ENCODE measurements at regions not wholly inside any gene's neighbourhood (a gene's known extent, or its start where the extent isn't known, plus 50 kb on each side); places are given as distances from the start of the nearest gene placed in this dataset.
"Not testable (repeated sequence)": the region's sequence is repeated elsewhere in the genome, so short reads cannot be mapped to it uniquely, and the experiment has no call there.

DNA sequence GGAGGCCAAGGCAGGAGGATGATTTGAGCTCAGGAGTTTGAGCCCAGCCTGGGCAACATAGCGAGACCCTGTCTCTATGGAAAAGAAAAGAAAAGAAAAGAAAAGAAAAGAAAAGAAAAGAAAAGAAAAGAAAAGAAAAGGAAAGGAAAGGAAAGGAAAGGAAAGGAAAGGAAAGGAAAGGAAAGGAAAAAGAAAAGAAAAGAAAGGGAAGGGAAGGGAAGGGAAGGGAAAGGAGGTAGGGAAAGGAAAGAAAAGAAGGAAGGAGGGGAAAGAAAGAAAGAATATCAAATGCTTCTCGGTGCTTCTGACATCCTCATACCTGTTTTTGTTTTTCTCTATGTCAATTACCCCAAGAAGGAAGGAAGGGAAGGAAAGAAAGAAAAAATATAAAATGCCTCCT, 181.2 kb upstream of the GRIA3 start:
- TF ChIP-seq, protein P1, sequence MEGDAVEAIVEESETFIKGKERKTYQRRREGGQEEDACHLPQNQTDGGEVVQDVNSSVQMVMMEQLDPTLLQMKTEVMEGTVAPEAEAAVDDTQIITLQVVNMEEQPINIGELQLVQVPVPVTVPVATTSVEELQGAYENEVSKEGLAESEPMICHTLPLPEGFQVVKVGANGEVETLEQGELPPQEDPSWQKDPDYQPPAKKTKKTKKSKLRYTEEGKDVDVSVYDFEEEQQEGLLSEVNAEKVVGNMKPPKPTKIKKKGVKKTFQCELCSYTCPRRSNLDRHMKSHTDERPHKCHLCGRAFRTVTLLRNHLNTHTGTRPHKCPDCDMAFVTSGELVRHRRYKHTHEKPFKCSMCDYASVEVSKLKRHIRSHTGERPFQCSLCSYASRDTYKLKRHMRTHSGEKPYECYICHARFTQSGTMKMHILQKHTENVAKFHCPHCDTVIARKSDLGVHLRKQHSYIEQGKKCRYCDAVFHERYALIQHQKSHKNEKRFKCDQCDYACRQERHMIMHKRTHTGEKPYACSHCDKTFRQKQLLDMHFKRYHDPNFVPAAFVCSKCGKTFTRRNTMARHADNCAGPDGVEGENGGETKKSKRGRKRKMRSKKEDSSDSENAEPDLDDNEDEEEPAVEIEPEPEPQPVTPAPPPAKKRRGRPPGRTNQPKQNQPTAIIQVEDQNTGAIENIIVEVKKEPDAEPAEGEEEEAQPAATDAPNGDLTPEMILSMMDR (IDR thresholded peaks at IDR 0.05) = not testable (repeated sequence)
- TF ChIP-seq, protein P2, sequence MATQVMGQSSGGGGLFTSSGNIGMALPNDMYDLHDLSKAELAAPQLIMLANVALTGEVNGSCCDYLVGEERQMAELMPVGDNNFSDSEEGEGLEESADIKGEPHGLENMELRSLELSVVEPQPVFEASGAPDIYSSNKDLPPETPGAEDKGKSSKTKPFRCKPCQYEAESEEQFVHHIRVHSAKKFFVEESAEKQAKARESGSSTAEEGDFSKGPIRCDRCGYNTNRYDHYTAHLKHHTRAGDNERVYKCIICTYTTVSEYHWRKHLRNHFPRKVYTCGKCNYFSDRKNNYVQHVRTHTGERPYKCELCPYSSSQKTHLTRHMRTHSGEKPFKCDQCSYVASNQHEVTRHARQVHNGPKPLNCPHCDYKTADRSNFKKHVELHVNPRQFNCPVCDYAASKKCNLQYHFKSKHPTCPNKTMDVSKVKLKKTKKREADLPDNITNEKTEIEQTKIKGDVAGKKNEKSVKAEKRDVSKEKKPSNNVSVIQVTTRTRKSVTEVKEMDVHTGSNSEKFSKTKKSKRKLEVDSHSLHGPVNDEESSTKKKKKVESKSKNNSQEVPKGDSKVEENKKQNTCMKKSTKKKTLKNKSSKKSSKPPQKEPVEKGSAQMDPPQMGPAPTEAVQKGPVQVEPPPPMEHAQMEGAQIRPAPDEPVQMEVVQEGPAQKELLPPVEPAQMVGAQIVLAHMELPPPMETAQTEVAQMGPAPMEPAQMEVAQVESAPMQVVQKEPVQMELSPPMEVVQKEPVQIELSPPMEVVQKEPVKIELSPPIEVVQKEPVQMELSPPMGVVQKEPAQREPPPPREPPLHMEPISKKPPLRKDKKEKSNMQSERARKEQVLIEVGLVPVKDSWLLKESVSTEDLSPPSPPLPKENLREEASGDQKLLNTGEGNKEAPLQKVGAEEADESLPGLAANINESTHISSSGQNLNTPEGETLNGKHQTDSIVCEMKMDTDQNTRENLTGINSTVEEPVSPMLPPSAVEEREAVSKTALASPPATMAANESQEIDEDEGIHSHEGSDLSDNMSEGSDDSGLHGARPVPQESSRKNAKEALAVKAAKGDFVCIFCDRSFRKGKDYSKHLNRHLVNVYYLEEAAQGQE (IDR thresholded peaks at IDR 0.05; ENCODE audit: insufficient read depth in 1 of 2, low read depth in 2 of 2, low read length in 1 of 2) = not testable (repeated sequence)
- not testable (repeated sequence) for TF ChIP-seq POLR2AphosphoS5 (IDR thresholded peaks at IDR 0.05; ENCODE audit: low read depth, low read length); TCF7L2 (IDR thresholded peaks at IDR 0.05; ENCODE audit: low read depth, low read length); SIN3A (IDR thresholded peaks at IDR 0.05; ENCODE audit: borderline replicate concordance, insufficient read depth, low read depth, low read length)

All from Panc1 (cell line).